ENCODE measurements at regions not wholly inside any gene's neighbourhood (a gene's known extent, or its start where the extent isn't known, plus 50 kb on each side); places are given as distances from the start of the nearest gene placed in this dataset.
"Not testable (repeated sequence)": the region's sequence is repeated elsewhere in the genome, so short reads cannot be mapped to it uniquely, and the experiment has no call there.

GRCh38 chr5:74534397-74535129 lies 106.0 kb downstream of the ENC1 start:
- no peak for DNase-seq (ENCODE audit: low read depth)

GRCh38 chr5:74530326-74531050 lies 110.0 kb downstream of the ENC1 start:
- DNase-seq (ENCODE audit: low read depth), result no peak

GRCh38 chr5:74529101-74529500 lies 111.4 kb downstream of the ENC1 start:
- no peak for DNase-seq (ENCODE audit: low read depth)

- no peak for DNase-seq (ENCODE audit: low read depth)
These were observed 114.4 kb downstream of the ENC1 start for GRCh38 chr5:74526111-74526510.

DNA sequence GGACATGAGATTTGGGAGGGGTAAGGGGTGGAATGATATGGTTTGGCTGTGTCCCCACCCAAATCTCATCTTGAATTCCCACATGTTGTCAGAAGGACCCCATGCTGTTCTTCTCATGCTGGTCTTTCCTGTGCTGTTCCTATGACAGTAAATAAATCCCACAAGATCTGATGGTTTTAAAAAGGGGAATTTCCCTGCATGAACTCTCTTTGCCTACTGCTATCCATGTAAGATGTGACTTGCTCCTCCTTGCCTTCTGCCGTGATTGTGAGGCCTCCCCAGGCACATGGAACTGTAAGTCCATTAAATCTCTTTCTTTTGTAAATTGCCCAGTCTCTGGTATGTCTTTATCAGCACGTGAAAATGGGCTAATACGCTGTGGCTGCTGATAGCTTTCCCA lies 115.8 kb downstream of the ENC1 start:
- not testable (repeated sequence) for DNase-seq (ENCODE audit: low read depth)

DNA sequence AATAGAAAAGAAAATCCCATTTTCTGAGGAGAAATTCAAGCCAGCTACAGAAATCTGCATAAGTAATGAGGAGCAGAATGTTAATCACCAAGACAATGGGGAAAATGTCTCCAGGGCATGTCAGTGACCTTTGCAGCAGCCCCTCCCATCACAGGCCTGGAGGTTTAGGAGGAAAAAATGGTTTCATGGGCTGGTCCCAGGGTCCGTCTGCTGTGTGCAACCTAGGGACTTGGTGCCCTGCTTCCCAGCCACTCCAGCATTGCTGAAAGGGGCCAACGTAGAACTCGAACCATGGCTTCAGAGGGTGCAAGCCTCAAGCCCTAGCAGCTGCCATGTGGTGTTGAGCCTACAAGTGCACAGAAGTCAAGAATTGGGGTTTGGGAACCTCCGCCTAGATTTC lies 116.8 kb downstream of the ENC1 start:
- not testable (repeated sequence) for DNase-seq (ENCODE audit: low read depth)

DNA sequence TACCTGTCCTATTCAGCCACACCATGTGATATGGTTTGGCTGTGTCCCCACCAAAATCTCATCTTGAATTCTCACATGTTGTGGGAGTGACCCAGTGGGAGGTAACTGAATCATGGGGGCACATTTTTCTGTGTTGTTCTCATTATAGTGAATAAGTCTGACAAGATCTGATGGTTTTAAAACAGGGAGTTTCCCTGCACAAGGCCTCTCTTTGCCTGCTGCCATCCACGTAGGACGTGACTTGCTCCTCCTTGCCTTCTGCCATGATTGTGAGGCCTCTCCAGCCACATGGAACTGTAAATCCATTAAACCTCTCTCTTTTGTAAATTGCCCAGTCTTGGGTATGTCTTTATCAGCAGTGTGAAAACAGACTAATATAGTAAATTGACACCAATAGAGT lies 117.7 kb downstream of the ENC1 start:
- DNase-seq (ENCODE audit: low read depth), result not testable (repeated sequence)

- no peak for DNase-seq (ENCODE audit: low read depth)
These were observed 119.1 kb downstream of the ENC1 start for GRCh38 chr5:74521401-74521800.

DNA sequence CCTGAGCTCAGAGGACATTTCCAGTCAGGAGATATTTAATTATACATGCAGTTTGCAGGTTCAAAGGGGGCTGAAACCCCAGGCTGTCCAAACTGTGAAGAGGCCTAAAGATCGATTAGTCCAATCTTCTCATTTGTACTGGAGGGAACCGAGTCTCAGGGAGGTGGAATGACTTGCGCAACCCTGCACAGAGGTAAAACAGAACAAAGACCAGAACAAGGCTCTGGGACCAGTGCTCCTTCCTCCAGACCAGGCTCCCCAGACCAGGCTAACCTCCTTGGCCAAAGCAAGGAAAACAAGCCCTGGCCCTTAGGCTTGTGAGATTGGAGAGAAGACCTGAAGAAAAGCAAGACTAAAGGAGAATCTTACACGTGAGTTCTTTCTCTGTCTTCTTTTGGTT lies 120.8 kb downstream of the ENC1 start:
- no peak for DNase-seq (ENCODE audit: low read depth)

DNA sequence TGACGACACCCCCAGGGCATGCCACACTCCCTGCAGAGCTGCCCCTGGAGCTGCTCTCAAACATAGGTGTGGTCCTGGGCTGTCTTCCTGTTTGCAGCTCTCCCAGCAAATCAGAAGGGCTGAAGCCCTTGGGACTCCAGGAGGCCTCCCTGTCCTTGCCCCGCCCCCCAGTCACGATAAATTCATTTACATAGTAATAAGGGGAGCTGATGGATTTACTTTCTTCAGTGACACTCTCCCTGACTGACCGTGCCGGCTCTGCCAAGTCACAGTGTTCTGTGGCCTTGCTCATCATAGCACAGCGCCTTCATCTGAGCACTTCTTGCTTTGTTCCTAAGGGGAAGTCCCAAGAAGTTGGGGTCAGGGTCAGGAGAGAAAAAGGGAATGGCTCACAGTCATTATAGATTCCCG lies 121.4 kb downstream of the ENC1 start:
- no peak for DNase-seq (ENCODE audit: low read depth)

- DNase-seq (ENCODE audit: low read depth), result no peak
These were observed 122.8 kb downstream of the ENC1 start for GRCh38 chr5:74517700-74518099.

GRCh38 chr5:74516211-74516636 lies 124.3 kb downstream of the ENC1 start:
- DNase-seq (ENCODE audit: low read depth), result no peak

- no peak for DNase-seq (ENCODE audit: low read depth)
These were observed 125.5 kb downstream of the ENC1 start for GRCh38 chr5:74514888-74515551.

DNA sequence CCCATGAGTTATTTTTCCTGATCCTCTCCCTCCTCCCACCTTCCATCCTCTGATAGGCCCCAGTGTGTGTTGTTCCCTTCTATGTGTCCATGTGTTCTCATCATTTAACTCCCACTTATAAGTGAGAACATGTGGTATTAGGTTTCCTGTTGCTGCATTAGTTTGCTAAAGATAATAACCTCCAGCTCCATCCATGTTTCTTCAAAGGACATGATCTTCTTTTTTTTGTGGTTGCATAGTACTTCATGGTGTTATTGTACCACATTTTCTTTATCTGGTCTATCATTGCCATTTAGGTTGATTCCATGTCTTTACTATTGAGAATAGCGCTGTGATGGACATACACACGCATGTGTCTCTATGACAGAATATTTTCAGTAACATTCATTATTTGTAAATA lies 128.8 kb downstream of the ENC1 start:
- not testable (repeated sequence) for DNase-seq (ENCODE audit: low read depth)

- no peak for DNase-seq (ENCODE audit: low read depth)
These were observed 130.0 kb downstream of the ENC1 start for GRCh38 chr5:74510476-74511075.

DNA sequence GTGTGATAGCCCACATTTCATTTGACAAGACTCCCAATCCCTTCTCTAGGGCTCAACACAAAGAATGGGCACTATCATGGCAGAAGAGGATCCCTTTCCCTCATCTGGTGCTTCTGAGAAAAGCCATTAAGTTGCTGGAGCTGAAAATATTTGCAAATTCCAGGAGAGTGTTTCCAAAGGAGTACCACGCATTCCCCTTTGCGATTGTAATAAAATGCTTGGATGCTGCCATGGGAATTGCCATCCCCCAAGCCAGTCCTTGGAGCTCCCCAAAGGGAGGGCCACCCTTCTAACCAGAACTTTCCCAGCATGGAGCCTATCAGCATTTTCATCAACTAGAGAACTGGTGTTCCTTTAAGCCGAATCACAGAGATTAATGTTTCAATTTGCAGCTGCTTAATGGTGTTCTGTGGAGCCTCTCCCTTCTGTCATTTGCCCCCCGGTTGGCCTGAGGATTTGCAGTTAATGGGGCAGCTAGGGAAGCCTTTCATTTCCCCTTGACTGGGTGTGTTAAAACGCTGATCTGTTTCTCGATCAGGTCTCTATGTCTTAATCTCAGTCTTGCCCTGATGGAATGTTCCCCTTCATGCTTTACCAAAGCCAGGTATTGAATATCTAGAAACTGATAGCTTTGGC lies 133.0 kb downstream of the ENC1 start:
- DNase-seq (ENCODE audit: low read depth), result no peak

DNA sequence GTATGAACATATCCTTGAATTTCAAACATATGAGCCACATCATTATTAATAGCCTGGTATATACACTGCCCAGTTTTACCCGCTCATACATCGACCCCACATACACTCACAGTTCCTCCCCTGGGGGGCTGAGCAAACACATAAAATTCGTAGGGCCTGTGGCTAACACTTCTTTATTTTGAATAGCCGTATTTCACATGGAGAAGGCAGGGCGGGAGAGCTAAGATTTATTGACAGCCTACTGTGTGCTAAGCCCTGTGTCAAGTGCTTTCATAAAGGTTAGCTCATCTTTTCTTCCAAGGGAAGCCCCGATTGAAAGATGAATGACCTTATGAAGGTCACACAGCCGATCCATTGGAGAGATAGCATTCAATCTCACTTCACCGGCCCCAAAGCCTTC lies 134.4 kb downstream of the ENC1 start:
- no peak for DNase-seq (ENCODE audit: low read depth)

- no peak for DNase-seq (ENCODE audit: low read depth)
These were observed 136.1 kb downstream of the ENC1 start for GRCh38 chr5:74504463-74504862.

DNA sequence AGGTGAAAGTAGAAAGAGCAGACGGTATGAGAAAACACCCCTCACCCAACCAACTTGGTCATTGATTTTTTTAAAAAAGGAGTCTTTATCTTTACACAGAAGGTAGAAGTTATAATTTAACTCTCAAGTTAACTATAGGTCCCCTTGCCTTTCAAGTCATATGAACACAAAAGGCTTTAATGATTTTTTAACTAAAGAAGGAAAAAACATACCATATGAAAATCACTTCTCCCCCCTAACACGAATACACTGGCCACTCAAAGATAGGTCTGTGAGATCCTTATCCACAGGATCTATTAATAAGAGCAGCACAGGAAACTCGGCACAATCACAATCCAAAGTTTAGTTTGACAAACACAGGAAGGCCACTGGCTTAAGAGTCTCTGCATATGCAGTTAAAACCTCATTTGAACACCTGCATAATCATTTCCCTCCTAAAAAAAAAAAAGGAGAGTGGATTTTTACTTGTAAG lies 138.0 kb downstream of the ENC1 start:
- DNase-seq (ENCODE audit: low read depth), result no peak

DNA sequence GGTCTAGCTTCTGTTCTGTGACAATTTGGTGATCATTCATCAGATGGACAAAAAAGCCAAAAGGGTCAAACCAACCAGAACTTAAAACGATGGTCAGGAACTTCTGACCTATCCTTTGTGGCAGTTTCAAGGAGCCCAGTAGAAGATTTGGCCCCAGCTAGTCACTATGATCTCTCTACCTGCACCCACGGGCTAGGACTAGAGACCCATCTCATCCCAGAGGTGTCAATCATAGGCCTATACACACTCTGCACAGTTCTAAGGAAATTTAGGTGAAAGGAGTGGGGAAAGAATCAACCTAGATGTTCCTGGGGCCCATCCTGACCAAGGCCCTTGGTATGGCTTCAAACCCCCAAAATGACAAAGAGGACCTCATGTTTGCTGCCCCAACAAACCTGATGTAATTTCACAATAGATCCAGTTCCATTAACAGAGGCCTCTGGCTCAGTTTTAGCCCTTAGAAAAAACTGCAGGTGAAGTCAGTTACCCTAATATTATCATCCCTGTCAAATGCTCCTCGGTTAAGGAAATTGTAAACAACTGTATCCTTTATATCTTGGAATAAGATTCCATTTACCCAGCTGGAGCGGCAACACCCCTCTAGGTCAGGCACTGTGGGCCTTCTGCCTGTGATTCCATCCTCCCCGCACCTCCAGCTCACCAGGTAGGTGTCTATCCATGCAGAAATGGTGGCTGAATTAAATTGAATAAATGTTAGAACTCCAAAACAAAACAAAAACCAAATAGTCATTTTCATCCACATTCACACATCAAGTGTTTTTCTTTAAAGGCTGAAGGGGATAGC lies 138.7 kb downstream of the ENC1 start:
- DNase-seq (ENCODE audit: low read depth), result no peak
